BLaER1 treated with 17β-estradiol and CSF1 and Interleukin-3, amounts not matched to agents 10 nM and 100 nM (cell line): ENCODE measurements at regions not wholly inside any gene's neighbourhood (a gene's known extent, or its start where the extent isn't known, plus 50 kb on each side); places are given as distances from the start of the nearest gene placed in this dataset.

Experiments used
- H3K27ac ChIP-seq, 11 experiments: shearing (Covaris generic); formaldehyde crosslinking; 2 replicates each; pipeline ENCODE4 v1.8.1; 2022
- H3K27me3 ChIP-seq, 11 experiments: shearing (Covaris generic); formaldehyde crosslinking; 2 replicates each; pipeline ENCODE4 v1.8.1; 2022
- H3K36me3 ChIP-seq, 11 experiments: shearing (Covaris generic); formaldehyde crosslinking; 2 replicates each; pipeline ENCODE4 v1.8.1; 2022
- H3K4me1 ChIP-seq, 10 experiments: shearing (Covaris generic); formaldehyde crosslinking; 2 replicates each; pipeline ENCODE4 v1.8.1; 2022
- H3K4me2 ChIP-seq, 11 experiments: shearing (Covaris generic); formaldehyde crosslinking; 2 replicates each; pipeline ENCODE4 v1.8.1; 2022
- H3K4me3 ChIP-seq, 10 experiments: shearing (Covaris generic); formaldehyde crosslinking; 2 replicates each; pipeline ENCODE4 v1.8.1; 2022
- H3K9ac ChIP-seq, 11 experiments: shearing (Covaris generic); formaldehyde crosslinking; 2 replicates each; pipeline ENCODE4 v1.8.1; 2022
- H3K9me3 ChIP-seq, 11 experiments: shearing (Covaris generic); formaldehyde crosslinking; replicated peaks in 1 of 11; 2 replicates each; pipeline ENCODE4 v1.8.1; 2022
- H4K20me1 ChIP-seq, 11 experiments: shearing (Covaris generic); formaldehyde crosslinking; 2 replicates each; pipeline ENCODE4 v1.8.1; 2022
- Cebpa-rat ChIP-seq, 11 experiments: shearing (Covaris generic); IDR thresholded peaks; 2 replicates each; pipeline ENCODE4 v1.8.1; 2022

DNA sequence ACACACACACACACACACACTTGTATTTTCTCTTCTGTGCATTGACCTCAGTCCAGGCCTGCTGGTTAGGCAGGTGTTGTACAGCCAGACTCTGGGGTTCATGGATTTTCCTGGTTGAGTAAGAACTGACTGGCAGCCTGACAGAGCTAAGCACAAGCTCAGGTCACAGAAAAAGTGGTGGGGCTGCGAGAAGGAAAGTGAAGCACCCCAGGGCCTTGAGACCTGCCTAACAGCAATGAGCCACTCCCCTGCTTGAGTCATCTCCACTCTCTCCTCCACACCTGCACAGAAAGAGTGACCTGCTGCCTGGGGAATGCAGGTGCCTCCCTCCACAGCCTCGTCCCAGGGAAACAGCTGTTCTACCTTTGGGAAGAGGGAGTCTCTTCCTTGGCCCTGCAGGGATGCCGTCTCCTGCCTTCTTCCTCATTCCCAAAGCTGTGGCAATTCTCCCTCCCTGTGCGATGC is 91.4 kb upstream of the LGALSL start:
- no peaks in the 10 kb centered on the region for H3K36me3 ChIP-seq
- no peak overlapping the region for H3K27ac ChIP-seq

DNA sequence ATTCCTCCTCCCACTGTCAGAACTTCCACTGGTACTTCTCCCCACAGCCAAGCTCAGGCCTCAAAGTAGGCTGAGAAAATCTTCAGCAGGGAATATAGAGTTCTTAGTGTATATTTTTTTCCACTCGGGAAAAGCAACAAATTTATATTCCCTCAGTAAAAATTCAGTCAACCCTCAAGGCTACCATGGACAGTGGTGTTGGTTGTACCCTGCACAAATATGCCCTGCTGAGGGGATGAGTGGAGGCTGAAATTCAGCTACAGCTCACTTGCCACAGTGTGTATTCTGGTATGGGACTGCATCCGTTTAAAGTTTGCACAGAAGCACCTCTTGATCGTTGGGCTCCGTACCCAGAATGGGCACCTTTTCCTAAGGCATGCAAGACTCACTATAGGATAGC is 90.8 kb upstream of the LGALSL start:
- H3K4me2 ChIP-seq: no peak overlapping the region
- H3K27ac ChIP-seq: no peak overlapping the region
- H3K4me3 ChIP-seq: no peak overlapping the region
- H3K4me1 ChIP-seq: peaks cover 17 to 21% (median 19%) of the 10 kb centered on the region in 10 experiments
- no peaks in the 10 kb centered on the region for H3K9me3 ChIP-seq
- H3K36me3 ChIP-seq: no peaks in the 10 kb centered on the region
- no peak for TF ChIP-seq Cebpa-rat (IDR thresholded peaks at IDR 0.05)
- no peaks in the 10 kb centered on the region for H3K27me3 ChIP-seq
- H4K20me1 ChIP-seq: no peaks in the 10 kb centered on the region
- H3K9ac ChIP-seq: no peak overlapping the region

More for the DNA sequence above, 91.4 kb upstream of the LGALSL start:
- Histone ChIP-seq H3K9ac (no peak overlapping the region), H3K4me3 (no peak overlapping the region), H3K4me1 (peaks cover 17 to 21% (median 19%) of the 10 kb centered on the region in 10 experiments), H3K9me3 (no peaks in the 10 kb centered on the region), H3K4me2 (no peak overlapping the region), H4K20me1 (no peaks in the 10 kb centered on the region), H3K27me3 (no peaks in the 10 kb centered on the region)
- no peak for TF ChIP-seq Cebpa-rat (IDR thresholded peaks at IDR 0.05)

DNA sequence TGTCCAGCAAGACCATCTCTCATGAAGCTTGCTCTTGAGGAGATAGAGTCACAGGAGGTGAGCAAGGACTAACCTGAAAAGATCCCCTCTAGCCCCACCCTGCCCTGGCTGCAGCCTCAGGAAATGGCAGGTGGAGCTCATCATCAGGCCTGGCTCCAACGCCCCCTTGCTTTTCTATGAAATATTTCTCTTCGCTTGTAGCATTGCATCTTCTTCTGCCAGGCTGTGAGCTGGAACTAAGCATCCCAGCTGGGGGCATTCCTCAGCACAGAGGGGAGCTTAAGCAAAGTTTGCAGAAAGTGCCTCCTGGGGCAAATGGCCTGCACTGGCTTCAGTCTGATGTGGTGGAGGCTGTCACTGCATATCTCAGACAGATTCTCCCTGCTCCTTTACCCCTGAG is 90.1 kb upstream of the LGALSL start:
- Histone ChIP-seq H3K4me2 (no peak overlapping the region), H3K4me1 (peaks cover 17 to 21% (median 18%) of the 10 kb centered on the region in 10 experiments), H3K9ac (no peak overlapping the region), H3K27me3 (no peaks in the 10 kb centered on the region), H3K9me3 (no peaks in the 10 kb centered on the region), H3K4me3 (no peak overlapping the region), H3K36me3 (no peaks in the 10 kb centered on the region), H4K20me1 (no peaks in the 10 kb centered on the region), H3K27ac (no peak overlapping the region)
- no peak for TF ChIP-seq Cebpa-rat (IDR thresholded peaks at IDR 0.05)

DNA sequence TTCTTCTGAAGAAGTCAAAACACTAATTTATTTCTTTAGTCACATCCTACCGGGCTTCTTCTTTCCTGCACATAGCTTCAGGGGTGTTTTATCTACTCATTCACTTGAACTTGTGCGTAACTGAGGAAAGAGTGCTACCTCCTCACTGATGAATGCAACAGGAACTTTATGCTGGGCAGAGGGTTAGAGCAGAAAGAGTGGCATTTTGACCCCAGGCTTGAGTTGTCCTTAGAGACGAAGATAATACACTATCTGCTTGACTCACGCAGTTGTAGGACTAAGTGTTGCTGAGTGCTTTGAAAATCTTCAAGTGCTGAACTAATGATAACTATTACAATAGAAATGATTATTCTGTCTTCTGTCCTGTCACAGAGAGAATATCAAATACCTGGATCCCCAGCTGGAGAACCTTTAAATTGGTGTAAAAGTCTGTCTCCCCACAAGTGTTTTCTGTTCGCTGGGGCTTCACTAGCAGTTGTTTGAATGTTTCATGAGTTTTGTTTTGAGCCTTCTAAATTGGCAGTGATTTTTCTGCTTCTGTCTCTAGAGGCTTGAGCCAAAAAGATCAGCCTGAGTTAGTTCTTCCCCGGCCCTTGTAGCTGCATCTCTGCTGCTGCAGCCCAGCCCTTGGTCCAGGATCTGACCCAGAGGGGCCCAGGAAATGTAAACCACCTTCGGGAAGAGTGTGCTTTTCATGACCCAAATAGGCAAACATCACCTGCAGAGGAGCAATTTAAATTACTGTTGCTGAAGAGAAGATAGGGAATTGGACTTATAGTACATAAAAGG is 86.3 kb upstream of the LGALSL start:
- Histone ChIP-seq H3K9ac (no peak overlapping the region), H4K20me1 (no peaks in the 10 kb centered on the region), H3K4me1 (no peaks in the 10 kb centered on the region), H3K9me3 (no peaks in the 10 kb centered on the region), H3K27me3 (no peaks in the 10 kb centered on the region), H3K4me2 (no peak overlapping the region), H3K36me3 (no peaks in the 10 kb centered on the region), H3K4me3 (no peak overlapping the region), H3K27ac (no peak overlapping the region)
- no peak for TF ChIP-seq Cebpa-rat (IDR thresholded peaks at IDR 0.05)

DNA sequence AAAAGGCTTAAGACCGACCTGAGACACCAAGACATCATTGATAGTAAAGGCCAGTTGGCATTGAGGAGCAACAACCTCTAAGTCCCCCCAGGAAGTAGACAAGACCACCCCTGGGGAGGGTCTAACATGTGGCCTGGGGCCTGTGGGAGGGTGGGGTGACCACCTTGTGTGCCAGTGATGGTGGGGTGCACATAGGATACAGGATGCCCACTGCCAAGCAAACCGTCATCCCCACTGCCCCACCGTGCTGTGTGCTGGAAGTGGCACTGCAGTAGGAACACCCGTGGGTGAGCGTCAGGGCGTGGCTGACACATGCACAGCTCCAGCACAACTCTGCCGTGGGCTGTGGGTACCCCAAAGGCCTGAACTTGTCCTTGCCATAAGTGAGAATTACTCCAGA is 84.3 kb upstream of the LGALSL start:
- H3K9ac ChIP-seq: no peak overlapping the region
- no peak overlapping the region for H3K4me2 ChIP-seq
- no peak overlapping the region for H3K27ac ChIP-seq
- no peaks in the 10 kb centered on the region for H3K36me3 ChIP-seq
- H4K20me1 ChIP-seq: no peaks in the 10 kb centered on the region
- no peaks in the 10 kb centered on the region for H3K9me3 ChIP-seq
- no peaks in the 10 kb centered on the region for H3K27me3 ChIP-seq
- no peaks in the 10 kb centered on the region for H3K4me1 ChIP-seq
- no peak overlapping the region for H3K4me3 ChIP-seq
- no peak for TF ChIP-seq Cebpa-rat (IDR thresholded peaks at IDR 0.05)

DNA sequence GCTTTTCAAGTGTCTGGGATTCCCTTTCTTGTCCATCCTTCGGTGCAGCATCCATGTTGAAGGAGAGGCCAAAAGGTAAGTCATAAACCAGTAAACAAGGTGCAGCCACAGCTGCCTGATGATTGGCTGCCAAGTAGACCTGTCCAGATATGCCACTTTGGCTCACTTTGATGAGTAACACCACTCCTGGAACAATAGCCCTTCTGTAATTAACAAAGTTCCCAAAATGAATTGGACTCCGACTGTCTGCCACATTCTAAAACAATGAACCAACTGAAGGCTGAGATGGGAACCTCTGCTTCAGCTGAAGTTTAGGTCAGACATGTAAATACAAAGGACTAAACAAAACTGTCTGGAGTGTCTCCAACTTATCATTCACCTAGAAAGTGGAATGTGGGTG is 82.2 kb upstream of the LGALSL start:
- Histone ChIP-seq H3K36me3 (no peaks in the 10 kb centered on the region), H3K9me3 (peaks cover 0 to 4% (median 0%) of the 10 kb centered on the region in 11 experiments; a peak in 1 of 22 replicates), H3K4me1 (no peaks in the 10 kb centered on the region), H3K4me2 (no peak overlapping the region), H3K27ac (no peak overlapping the region), H3K4me3 (no peak overlapping the region), H3K27me3 (no peaks in the 10 kb centered on the region), H4K20me1 (no peaks in the 10 kb centered on the region), H3K9ac (no peak overlapping the region)
- TF ChIP-seq Cebpa-rat (IDR thresholded peaks at IDR 0.05): no peak

DNA sequence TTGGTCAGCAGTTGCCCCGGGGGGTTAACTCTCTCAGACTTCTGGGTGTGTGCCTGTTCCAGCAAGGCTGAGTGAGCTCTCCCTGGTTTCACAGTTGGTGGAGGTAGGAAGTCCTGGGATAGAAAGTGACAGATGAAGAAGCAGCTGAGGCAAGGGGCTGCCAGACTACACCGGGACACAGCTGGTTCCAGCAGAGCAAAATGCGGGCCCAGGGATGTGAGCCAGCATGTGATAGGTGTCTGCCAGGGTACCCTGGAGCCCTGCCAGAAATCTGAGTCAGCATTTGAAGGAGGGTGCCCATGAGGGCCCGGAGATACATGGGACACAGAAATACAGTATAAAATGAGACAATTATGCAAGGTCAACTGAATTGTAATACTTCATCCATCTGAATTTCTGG is 79.3 kb upstream of the LGALSL start:
- Histone ChIP-seq H3K4me2 (no peak overlapping the region), H4K20me1 (no peaks in the 10 kb centered on the region), H3K4me3 (no peak overlapping the region), H3K9ac (no peak overlapping the region), H3K4me1 (no peaks in the 10 kb centered on the region), H3K36me3 (no peaks in the 10 kb centered on the region), H3K9me3 (peaks cover 0 to 4% (median 0%) of the 10 kb centered on the region in 11 experiments; a peak in 1 of 22 replicates), H3K27me3 (no peaks in the 10 kb centered on the region), H3K27ac (no peak overlapping the region)
- TF ChIP-seq Cebpa-rat (IDR thresholded peaks at IDR 0.05): no peak

- Histone ChIP-seq H3K4me2 (no peak overlapping the region), H3K9ac (no peak overlapping the region), H3K27me3 (no peaks in the 10 kb centered on the region), H3K9me3 (peaks cover 0 to 4% (median 0%) of the 10 kb centered on the region in 11 experiments; a peak in 1 of 22 replicates), H3K27ac (no peak overlapping the region), H4K20me1 (no peaks in the 10 kb centered on the region), H3K4me3 (no peak overlapping the region), H3K36me3 (no peaks in the 10 kb centered on the region), H3K4me1 (no peaks in the 10 kb centered on the region)
- TF ChIP-seq Cebpa-rat (IDR thresholded peaks at IDR 0.05): no peak
These were observed 77.0 kb upstream of the LGALSL start for GRCh38 chr2:64376926-64377325.

DNA sequence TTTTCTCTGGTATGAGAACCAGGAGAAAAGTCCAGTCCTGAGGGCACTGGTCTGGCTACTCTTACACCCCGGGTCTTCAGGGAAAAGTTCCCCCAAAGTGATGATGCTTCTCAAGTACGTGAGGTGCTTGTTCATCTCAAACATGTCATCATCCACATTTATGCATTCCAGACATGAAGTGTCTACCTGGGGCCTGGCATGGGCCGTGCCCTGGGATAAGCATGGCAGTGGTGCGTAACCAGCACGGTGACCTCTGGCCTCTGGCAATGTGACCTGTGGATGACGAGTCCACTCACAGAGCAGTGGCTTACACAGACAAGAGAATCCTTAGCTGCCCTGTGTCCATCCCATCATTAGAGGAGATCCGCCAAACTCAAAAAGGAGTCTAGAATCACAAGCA is 74.8 kb upstream of the LGALSL start:
- Histone ChIP-seq H3K9ac (no peak overlapping the region), H3K4me2 (no peak overlapping the region), H3K27ac (no peak overlapping the region), H3K9me3 (peaks cover 0 to 4% (median 0%) of the 10 kb centered on the region in 11 experiments; a peak in 1 of 22 replicates), H3K36me3 (no peaks in the 10 kb centered on the region), H3K27me3 (no peaks in the 10 kb centered on the region), H4K20me1 (no peaks in the 10 kb centered on the region), H3K4me1 (peaks cover 11 to 18% (median 15%) of the 10 kb centered on the region in 10 experiments; a peak in 18 of 20 replicates), H3K4me3 (no peak overlapping the region)
- TF ChIP-seq Cebpa-rat (IDR thresholded peaks at IDR 0.05): no peak
